ENCODE measurements at regions not wholly inside any gene's neighbourhood (a gene's known extent, or its start where the extent isn't known, plus 50 kb on each side); places are given as distances from the start of the nearest gene placed in this dataset.

DNA sequence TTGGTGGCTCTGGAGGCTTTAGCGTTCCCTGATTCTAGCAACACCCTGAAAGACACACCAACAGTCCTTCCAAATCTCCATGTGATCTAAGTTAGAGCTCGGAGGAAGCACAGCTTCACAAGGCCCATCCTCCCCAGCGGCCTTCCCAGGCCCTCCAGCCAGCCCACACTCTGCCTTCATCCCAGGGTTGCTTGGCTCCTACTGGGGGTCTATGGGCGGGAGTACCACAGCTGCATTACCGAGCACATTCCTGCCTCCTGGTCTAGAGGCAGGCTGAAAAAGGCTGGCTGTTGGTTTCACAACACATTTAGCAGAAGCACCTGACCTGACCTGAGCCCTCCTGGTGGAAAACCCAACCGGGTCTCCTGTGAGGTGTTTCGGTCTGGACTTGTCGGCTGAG lies 54.7 kb upstream of the TRIM67 start:
- no TSS peak for BruUV-seq (replicated peaks)
- no peaks in the 10 kb centered on the region for H3K36me3 ChIP-seq (ENCODE audit: control insufficient read depth in 2 of 2, extremely low read depth in 1 of 2, insufficient read depth in 2 of 2, low read length in 2 of 2)

More for the DNA sequence above, 54.7 kb upstream of the TRIM67 start:
- H3K4me1 ChIP-seq (ENCODE audit: control insufficient read depth, extremely low read depth, insufficient read depth, low read length): peaks cover 12% of the 10 kb centered on the region
- intact Hi-C loops (cut with micrococcal nuclease) (loop anchor here (2.0 to 5.0 kb wide), 4 partner anchors 56 to 128 kb away; partner anchors contain the start of genes ARV1, TRIM67 and TTC13), dilution Hi-C loops (cut with MboI; ENCODE audit: extremely low pct_ligation_motif_present, low sequenced_read_pairs) (no loop called here)
- H2AFZ ChIP-seq (ENCODE audit: low read depth, low read length): no peak overlapping the region
- H4K20me1 ChIP-seq (replicated peaks; ENCODE audit: control insufficient read depth, extremely low read depth, insufficient read depth, low read length): no peaks in the 10 kb centered on the region
- no peak overlapping the region for H3K9ac ChIP-seq (replicated peaks; ENCODE audit: extremely low read depth, insufficient read depth, low read length)
- TF ChIP-seq GATA2 (IDR thresholded peaks at IDR 0.05; ENCODE audit: insufficient read depth, insufficient read length, low read depth, low read length): no peak
- TF ChIP-seq POLR2A (IDR thresholded peaks at IDR 0.05; ENCODE audit: low read depth, low read length): no peak
- TF ChIP-seq EZH2 (IDR thresholded peaks at IDR 0.05; ENCODE audit: borderline replicate concordance, low read depth, low read length, severe bottlenecking): no peak
- TF ChIP-seq JUN (IDR thresholded peaks at IDR 0.05; ENCODE audit: borderline replicate concordance, insufficient read depth, insufficient read length, low read depth): no peak
- TF ChIP-seq, protein P1, sequence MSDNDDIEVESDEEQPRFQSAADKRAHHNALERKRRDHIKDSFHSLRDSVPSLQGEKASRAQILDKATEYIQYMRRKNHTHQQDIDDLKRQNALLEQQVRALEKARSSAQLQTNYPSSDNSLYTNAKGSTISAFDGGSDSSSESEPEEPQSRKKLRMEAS (IDR thresholded peaks at IDR 0.05; ENCODE audit: insufficient read depth, insufficient read length): no peak
- no peak for TF ChIP-seq POLR2AphosphoS5 (IDR thresholded peaks at IDR 0.05; ENCODE audit: insufficient read depth, low read depth, low read length)
- TF ChIP-seq, protein P2, sequence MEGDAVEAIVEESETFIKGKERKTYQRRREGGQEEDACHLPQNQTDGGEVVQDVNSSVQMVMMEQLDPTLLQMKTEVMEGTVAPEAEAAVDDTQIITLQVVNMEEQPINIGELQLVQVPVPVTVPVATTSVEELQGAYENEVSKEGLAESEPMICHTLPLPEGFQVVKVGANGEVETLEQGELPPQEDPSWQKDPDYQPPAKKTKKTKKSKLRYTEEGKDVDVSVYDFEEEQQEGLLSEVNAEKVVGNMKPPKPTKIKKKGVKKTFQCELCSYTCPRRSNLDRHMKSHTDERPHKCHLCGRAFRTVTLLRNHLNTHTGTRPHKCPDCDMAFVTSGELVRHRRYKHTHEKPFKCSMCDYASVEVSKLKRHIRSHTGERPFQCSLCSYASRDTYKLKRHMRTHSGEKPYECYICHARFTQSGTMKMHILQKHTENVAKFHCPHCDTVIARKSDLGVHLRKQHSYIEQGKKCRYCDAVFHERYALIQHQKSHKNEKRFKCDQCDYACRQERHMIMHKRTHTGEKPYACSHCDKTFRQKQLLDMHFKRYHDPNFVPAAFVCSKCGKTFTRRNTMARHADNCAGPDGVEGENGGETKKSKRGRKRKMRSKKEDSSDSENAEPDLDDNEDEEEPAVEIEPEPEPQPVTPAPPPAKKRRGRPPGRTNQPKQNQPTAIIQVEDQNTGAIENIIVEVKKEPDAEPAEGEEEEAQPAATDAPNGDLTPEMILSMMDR (IDR thresholded peaks at IDR 0.05; ENCODE audit: extremely low read depth in 1 of 2, insufficient read depth in 1 of 2, low read depth in 1 of 2, low read length in 2 of 2): no peak
- no peak for TF ChIP-seq MYC (IDR thresholded peaks at IDR 0.05; ENCODE audit: low read depth, low read length)
- TF ChIP-seq FOS (IDR thresholded peaks at IDR 0.05; ENCODE audit: borderline replicate concordance, insufficient read depth, low read length): no peak
- FAIRE-seq: no peak
- no peaks in the 10 kb centered on the region for H3K79me2 ChIP-seq (ENCODE audit: control insufficient read depth, insufficient read depth, low read length)
- no peak for DNase-seq (ENCODE audit: low read depth, low spot score)
- H3K9me1 ChIP-seq (replicated peaks; ENCODE audit: control insufficient read depth, extremely low read depth, insufficient read depth, low read length): no peaks in the 10 kb centered on the region
- H3K4me3 ChIP-seq (replicated peaks in 1 of 3; ENCODE audit: insufficient read depth in 1 of 3, low read depth in 1 of 3, low read length in 3 of 3): no peak overlapping the region
- no peak overlapping the region for H3K4me2 ChIP-seq (ENCODE audit: insufficient read depth, low read length)
- no peak overlapping the region for H3K27ac ChIP-seq (ENCODE audit: insufficient read depth, low read depth, low read length)
- H3K9me3 ChIP-seq (replicated peaks; ENCODE audit: control insufficient read depth, insufficient read depth, low read length): no peaks in the 10 kb centered on the region
- ChIA-PET POLR2A (no interaction called here), CTCF (interaction anchor here (2.0 kb wide), 1 partner anchor 23 kb away, joined by 4 read pairs; no protein-coding TSS in a partner anchor)
- peaks cover 6% of the 10 kb centered on the region in 2 experiments for H3K27me3 ChIP-seq (ENCODE audit: control insufficient read depth in 2 of 2, insufficient read depth in 2 of 2, low read length in 2 of 2)

All from endothelial cell of umbilical vein (primary cell).